NT2/D1 (cell line): ENCODE measurements at regions not wholly inside any gene's neighbourhood (a gene's known extent, or its start where the extent isn't known, plus 50 kb on each side); places are given as distances from the start of the nearest gene placed in this dataset.

Experiments
- SUZ12 ChIP-seq: IDR thresholded peaks from 2 replicates; pipeline ENCODE4 v1.6.1; 2011; ENCODE audit not compliant: insufficient read length, insufficient read depth; ENCODE audit errors: extremely low read depth
- YY1 ChIP-seq: IDR thresholded peaks from 2 replicates; pipeline ENCODE4 v1.6.1; 2011; ENCODE audit not compliant: insufficient read length, insufficient read depth
- ZNF274 ChIP-seq: IDR thresholded peaks from 2 replicates; pipeline ENCODE4 v1.6.1; 2011; ENCODE audit warnings: mild to moderate bottlenecking, low read depth, low read length

DNA sequence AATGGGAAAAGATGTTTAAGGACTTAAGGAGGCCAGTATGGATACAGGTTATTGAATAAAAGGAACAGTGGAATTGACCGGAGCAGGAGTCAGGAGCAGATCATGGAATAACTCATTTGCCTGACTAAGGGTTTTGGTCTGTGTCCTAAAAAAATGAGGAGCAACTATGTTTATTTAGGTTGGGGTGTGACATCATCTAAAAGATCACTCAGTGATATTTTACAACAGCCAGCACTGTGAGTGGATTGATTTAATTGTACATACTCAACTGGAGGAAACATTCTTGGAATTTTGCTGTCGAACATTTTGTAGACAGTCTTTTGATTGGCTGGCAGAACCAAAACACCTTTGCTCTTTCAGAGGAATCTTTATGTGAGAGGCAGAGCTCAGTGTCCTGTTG, 348.6 kb upstream of the CDIN1 start:
- TF ChIP-seq YY1 = no peak
- TF ChIP-seq ZNF274 = no peak
- TF ChIP-seq SUZ12 = no peak
